Prostate gland (tissue), 1 donor: ENCODE measurements at regions not wholly inside any gene's neighbourhood (a gene's known extent, or its start where the extent isn't known, plus 50 kb on each side); places are given as distances from the start of the nearest gene placed in this dataset.

Experiments used
- POLR2A ChIP-seq: fragments of 450-650 bp; IDR thresholded peaks from one replicate; pipeline ENCODE4 v1.6.1; 2016; ENCODE audit warnings: antibody characterized with exemption, mild to moderate bottlenecking
- POLR2AphosphoS5 ChIP-seq: sonication (generic); formaldehyde crosslinking; IDR thresholded peaks from one replicate; pipeline ENCODE4 v1.6.1; 2017; ENCODE audit warnings: antibody characterized with exemption

DNA sequence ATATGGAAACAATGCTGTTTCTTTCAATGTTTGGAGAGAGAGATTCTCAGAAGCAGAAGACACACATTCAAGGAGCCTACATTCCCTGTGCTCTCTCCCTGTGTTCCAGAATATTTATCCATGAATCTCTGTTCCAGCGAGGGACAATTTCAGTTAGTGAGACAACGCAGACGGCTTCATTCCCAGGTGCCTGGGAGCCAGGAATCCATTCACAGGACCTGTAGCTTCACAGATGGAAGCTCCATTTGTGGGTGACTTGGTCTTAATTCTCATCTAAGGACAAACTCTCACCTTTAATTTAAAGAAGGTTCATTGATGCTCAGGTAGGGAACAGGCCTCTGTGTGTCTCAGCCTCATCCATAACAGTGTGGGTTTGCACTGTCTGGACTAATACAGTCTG lies 1156.6 kb downstream of the RPIA start:
- TF ChIP-seq POLR2A (no peak), POLR2AphosphoS5 (no peak)
